OCI-LY3 (cell line): ENCODE measurements at regions not wholly inside any gene's neighbourhood (a gene's known extent, or its start where the extent isn't known, plus 50 kb on each side); places are given as distances from the start of the nearest gene placed in this dataset.

Experiments used
- EZH2phosphoT487 ChIP-seq: fragments of 200-600 bp; shearing (Covaris generic); IDR thresholded peaks from 2 replicates; pipeline ENCODE4 v1.6.1; 2018; ENCODE audit warnings: antibody characterized with exemption, mixed run types, low read depth
- TF ChIP-seq, protein P1 (sequence below): fragments of 200-600, 300-600 bp; sonication (generic); IDR thresholded peaks from 2 replicates; pipeline ENCODE4 v1.5.1; 2014; ENCODE audit warnings: antibody characterized with exemption, low read length, low read depth

DNA sequence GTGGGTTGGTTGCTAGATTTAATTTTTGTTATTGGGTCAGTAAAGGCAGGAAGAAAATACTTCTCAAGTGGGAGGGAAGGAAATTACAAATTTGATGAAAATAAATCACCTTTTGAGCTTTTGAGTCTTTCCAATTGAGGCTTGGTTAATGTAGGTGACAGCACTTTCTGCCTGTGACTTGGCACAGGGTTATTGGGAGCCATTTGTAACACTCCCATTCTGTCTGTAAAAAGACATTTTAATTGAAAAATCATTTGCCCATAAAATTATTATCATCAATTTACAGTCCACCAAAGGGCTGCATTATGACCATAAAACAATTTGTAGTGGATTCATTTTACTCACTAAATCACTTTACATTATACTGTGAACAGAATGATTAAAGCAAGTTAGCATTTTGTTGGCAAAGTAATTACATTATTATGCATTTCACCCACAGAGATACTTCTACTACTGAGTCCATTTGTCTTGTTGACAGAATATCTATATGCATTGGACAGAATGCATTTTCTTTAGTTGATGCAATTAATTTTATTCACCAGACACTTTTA lies 974.6 kb downstream of the UQCRFS1 start:
- TF ChIP-seq, protein P1, sequence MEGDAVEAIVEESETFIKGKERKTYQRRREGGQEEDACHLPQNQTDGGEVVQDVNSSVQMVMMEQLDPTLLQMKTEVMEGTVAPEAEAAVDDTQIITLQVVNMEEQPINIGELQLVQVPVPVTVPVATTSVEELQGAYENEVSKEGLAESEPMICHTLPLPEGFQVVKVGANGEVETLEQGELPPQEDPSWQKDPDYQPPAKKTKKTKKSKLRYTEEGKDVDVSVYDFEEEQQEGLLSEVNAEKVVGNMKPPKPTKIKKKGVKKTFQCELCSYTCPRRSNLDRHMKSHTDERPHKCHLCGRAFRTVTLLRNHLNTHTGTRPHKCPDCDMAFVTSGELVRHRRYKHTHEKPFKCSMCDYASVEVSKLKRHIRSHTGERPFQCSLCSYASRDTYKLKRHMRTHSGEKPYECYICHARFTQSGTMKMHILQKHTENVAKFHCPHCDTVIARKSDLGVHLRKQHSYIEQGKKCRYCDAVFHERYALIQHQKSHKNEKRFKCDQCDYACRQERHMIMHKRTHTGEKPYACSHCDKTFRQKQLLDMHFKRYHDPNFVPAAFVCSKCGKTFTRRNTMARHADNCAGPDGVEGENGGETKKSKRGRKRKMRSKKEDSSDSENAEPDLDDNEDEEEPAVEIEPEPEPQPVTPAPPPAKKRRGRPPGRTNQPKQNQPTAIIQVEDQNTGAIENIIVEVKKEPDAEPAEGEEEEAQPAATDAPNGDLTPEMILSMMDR = no peak
- TF ChIP-seq EZH2phosphoT487 = no peak
